ENCODE measurements at regions not wholly inside any gene's neighbourhood (a gene's known extent, or its start where the extent isn't known, plus 50 kb on each side); places are given as distances from the start of the nearest gene placed in this dataset.

GRCh38 chr7:15856311-15856710 lies 169.8 kb upstream of the MEOX2 start:
- no peak overlapping the region for H3K4me3 ChIP-seq (ENCODE audit: low read length)
- no peak for DNase-seq (ENCODE audit: low read depth)
- TF ChIP-seq CTCF (IDR thresholded peaks at IDR 0.05; ENCODE audit: insufficient read depth, low read depth, low read length, missing control alignments): no peak

GRCh38 chr7:15855525-15856109 lies 169.1 kb upstream of the MEOX2 start:
- DNase-seq (ENCODE audit: low read depth): no peak
- H3K4me3 ChIP-seq (ENCODE audit: low read length): no peak overlapping the region
- TF ChIP-seq CTCF (IDR thresholded peaks at IDR 0.05; ENCODE audit: insufficient read depth, low read depth, low read length, missing control alignments): no peak

- H3K4me3 ChIP-seq (ENCODE audit: low read length): no peak overlapping the region
- DNase-seq (ENCODE audit: low read depth): peak; percentile 18
- TF ChIP-seq CTCF (IDR thresholded peaks at IDR 0.05; ENCODE audit: insufficient read depth, low read depth, low read length, missing control alignments): no peak
Measured at GRCh38 chr7:15854841-15855524, 168.5 kb upstream of the MEOX2 start.

GRCh38 chr7:15853832-15854470 lies 167.5 kb upstream of the MEOX2 start:
- TF ChIP-seq CTCF (IDR thresholded peaks at IDR 0.05; ENCODE audit: insufficient read depth, low read depth, low read length, missing control alignments): no peak
- no peak overlapping the region for H3K4me3 ChIP-seq (ENCODE audit: low read length)
- peak; percentile 4 for DNase-seq (ENCODE audit: low read depth)

GRCh38 chr7:15851201-15851600 lies 164.7 kb upstream of the MEOX2 start:
- DNase-seq (ENCODE audit: low read depth): no peak
- no peak for TF ChIP-seq CTCF (IDR thresholded peaks at IDR 0.05; ENCODE audit: insufficient read depth, low read depth, low read length, missing control alignments)
- no peak overlapping the region for H3K4me3 ChIP-seq (ENCODE audit: low read length)

- no peak for TF ChIP-seq CTCF (IDR thresholded peaks at IDR 0.05; ENCODE audit: insufficient read depth, low read depth, low read length, missing control alignments)
- no peak for DNase-seq (ENCODE audit: low read depth)
- H3K4me3 ChIP-seq (ENCODE audit: low read length): no peak overlapping the region
Measured at GRCh38 chr7:15848901-15849300, 162.4 kb upstream of the MEOX2 start.
